H9 (cell line): ENCODE measurements at regions not wholly inside any gene's neighbourhood (a gene's known extent, or its start where the extent isn't known, plus 50 kb on each side); places are given as distances from the start of the nearest gene placed in this dataset.

Experiments used
- DNase-seq: peaks from one replicate; pipeline ENCODE4 v3.0.0-alpha.2; 2017
- H2AFZ ChIP-seq: one replicate; pipeline ENCODE4 v1.6.1; 2013; ENCODE audit warnings: mild to moderate bottlenecking, low read length, control low read depth, moderate library complexity
- H2AK5ac ChIP-seq: 2 replicates; pipeline ENCODE4 v1.6.1; 2013; ENCODE audit warnings: low read length, control low read depth, mixed read lengths; ENCODE audit not compliant: insufficient read length
- H2BK120ac ChIP-seq: one replicate; pipeline ENCODE4 v1.6.1; 2013; ENCODE audit warnings: low read depth, mild to moderate bottlenecking, low read length, control low read depth, inconsistent platforms; ENCODE audit not compliant: poor library complexity, severe bottlenecking
- H2BK12ac ChIP-seq: 2 replicates; pipeline ENCODE4 v1.6.1; 2013; ENCODE audit warnings: low read length, control low read depth, mixed read lengths, low read depth; ENCODE audit not compliant: insufficient read length
- H2BK15ac ChIP-seq: 2 replicates; pipeline ENCODE4 v1.6.1; 2013; ENCODE audit warnings: low read depth, low read length, control low read depth
- H2BK20ac ChIP-seq: one replicate; pipeline ENCODE4 v1.6.1; 2013; ENCODE audit warnings: low read depth, mild to moderate bottlenecking, low read length, control low read depth, inconsistent platforms; ENCODE audit not compliant: poor library complexity, severe bottlenecking
- H2BK5ac ChIP-seq: 2 replicates; pipeline ENCODE4 v1.6.1; 2013; ENCODE audit warnings: low read length, control low read depth, mixed read lengths; ENCODE audit not compliant: insufficient read length
- H3K14ac ChIP-seq: 2 replicates; pipeline ENCODE4 v1.6.1; 2013; ENCODE audit warnings: low read length, control low read depth; ENCODE audit not compliant: insufficient read depth
- H3K18ac ChIP-seq: 2 replicates; pipeline ENCODE4 v1.6.1; 2013; ENCODE audit warnings: low read depth, mild to moderate bottlenecking, mixed read lengths, low read length, control low read depth; ENCODE audit not compliant: insufficient read length
- H3K23ac ChIP-seq: 2 replicates; pipeline ENCODE4 v1.6.1; 2013; ENCODE audit warnings: low read length, control low read depth, mixed read lengths, low read depth; ENCODE audit not compliant: insufficient read length
- H3K23me2 ChIP-seq: 2 replicates; pipeline ENCODE4 v1.6.1; 2013; ENCODE audit warnings: low read depth, mild to moderate bottlenecking, mixed read lengths, low read length, control low read depth; ENCODE audit not compliant: insufficient read length, poor library complexity, severe bottlenecking
- H3K27ac ChIP-seq: 2 replicates; pipeline ENCODE4 v1.5.1; 2013; ENCODE audit warnings: low read length, control low read depth, mixed read lengths, low read depth; ENCODE audit not compliant: insufficient read length
- H3K27me3 ChIP-seq: 2 replicates; pipeline ENCODE4 v1.6.1; 2013; ENCODE audit warnings: low read length, control low read depth, inconsistent platforms; ENCODE audit not compliant: insufficient read depth
- H3K4ac ChIP-seq: 2 replicates; pipeline ENCODE4 v1.6.1; 2013; ENCODE audit warnings: low read depth, mild to moderate bottlenecking, control low read depth, inconsistent platforms, low read length, moderate library complexity
- H3K4me1 ChIP-seq: 2 replicates; pipeline ENCODE4 v1.6.1; 2013; ENCODE audit warnings: low read length, control low read depth, inconsistent platforms; ENCODE audit not compliant: insufficient read depth
- H3K4me2 ChIP-seq: 2 replicates; pipeline ENCODE4 v1.6.1; 2013; ENCODE audit warnings: low read length, control low read depth, mixed read lengths; ENCODE audit not compliant: insufficient read length, insufficient read depth
- H3K56ac ChIP-seq: 2 replicates; pipeline ENCODE4 v1.6.1; 2013; ENCODE audit warnings: low read depth, mild to moderate bottlenecking, mixed read lengths, low read length, control low read depth; ENCODE audit not compliant: insufficient read length
- H3K79me1 ChIP-seq: 2 replicates; pipeline ENCODE4 v1.6.1; 2013; ENCODE audit warnings: low read depth, mild to moderate bottlenecking, moderate library complexity, low read length, control low read depth, inconsistent platforms; ENCODE audit not compliant: insufficient read depth, poor library complexity, severe bottlenecking
- H3K79me2 ChIP-seq: 2 replicates; pipeline ENCODE4 v1.6.1; 2013; ENCODE audit warnings: low read length, control low read depth, inconsistent platforms; ENCODE audit not compliant: insufficient read depth
- H3K9ac ChIP-seq: 2 replicates; pipeline ENCODE4 v1.6.1; 2013; ENCODE audit warnings: low read length, control low read depth, mixed read lengths; ENCODE audit not compliant: insufficient read length; ENCODE audit errors: extremely low read depth
- H3K9me3 ChIP-seq: one replicate; pipeline ENCODE4 v1.6.1; 2013; ENCODE audit warnings: low read depth, low read length, inconsistent platforms; ENCODE audit not compliant: control insufficient read depth
- H3T11ph ChIP-seq: one replicate; pipeline ENCODE4 v1.6.1; 2013; ENCODE audit warnings: mild to moderate bottlenecking, low read length, control low read depth, inconsistent platforms
- H4K20me1 ChIP-seq: one replicate; pipeline ENCODE4 v1.6.1; 2013; ENCODE audit not compliant: control insufficient read depth, insufficient read length, insufficient read depth
- H4K5ac ChIP-seq: 2 replicates; pipeline ENCODE4 v1.6.1; 2013; ENCODE audit warnings: low read depth, mild to moderate bottlenecking, mixed read lengths, low read length, control low read depth; ENCODE audit not compliant: insufficient read length
- H4K8ac ChIP-seq: replicated peaks from 2 replicates; pipeline ENCODE4 v1.6.1; 2013; ENCODE audit warnings: low read length, control low read depth, mixed read lengths, low read depth; ENCODE audit not compliant: insufficient read length
- H4K91ac ChIP-seq: 2 replicates; pipeline ENCODE4 v1.6.1; 2013; ENCODE audit warnings: low read depth, mild to moderate bottlenecking, moderate library complexity, mixed read lengths, low read length, control low read depth; ENCODE audit not compliant: insufficient read length
- H3K27ac Mint-ChIP-seq, 3 experiments: 2 replicates in 2 of 3; 3 replicates in 1 of 3; pipeline ENCODE4 v1.8.0; 2020 to 2021; ENCODE audit warnings: mixed read lengths in 3 of 3, mild to moderate bottlenecking in 1 of 3, moderate library complexity in 1 of 3
- H3K27me3 Mint-ChIP-seq: 2 replicates; pipeline ENCODE4 v1.8.0; 2021; ENCODE audit warnings: low read depth, mild to moderate bottlenecking, moderate library complexity, mixed read lengths
- H3K36me3 Mint-ChIP-seq, 3 experiments: 2 replicates in 2 of 3; 3 replicates in 1 of 3; pipeline ENCODE4 v1.8.0; 2020 to 2021; ENCODE audit warnings: low read depth in 3 of 3, mixed read lengths in 3 of 3; ENCODE audit not compliant: insufficient read depth in 1 of 3
- H3K4me1 Mint-ChIP-seq, 2 experiments: 2 replicates each; pipeline ENCODE4 v1.8.0; 2020; ENCODE audit warnings: mixed read lengths in 2 of 2
- H3K4me3 Mint-ChIP-seq, 2 experiments: 2 replicates in 1 of 2; 3 replicates in 1 of 2; pipeline ENCODE4 v1.8.0; 2020 to 2021; ENCODE audit warnings: mild to moderate bottlenecking in 2 of 2, mixed read lengths in 2 of 2, moderate library complexity in 1 of 2
- H3K9me3 Mint-ChIP-seq, 2 experiments: 2 replicates in 1 of 2; 3 replicates in 1 of 2; pipeline ENCODE4 v1.8.0; 2020; ENCODE audit warnings: mild to moderate bottlenecking in 2 of 2, mixed read lengths in 2 of 2, moderate library complexity in 1 of 2
- WGBS: extraction: QIAGEN DNeasy Blood & Tissue Kit; methylation state at CpG from one replicate; pipeline ENCODE4 v1.1.7; 2013; ENCODE audit warnings: missing lambda C conversion rate, low lambda C conversion rate, mixed read lengths; ENCODE audit not compliant: insufficient read length; ENCODE audit errors: extremely low coverage; 5-methylcytosine and 5-hydroxymethylcytosine counted together
- TF ChIP-seq, protein P1 (sequence below): fragments of 200-600 bp; sonication (generic); conservative IDR thresholded peaks from 3 replicates; pipeline ENCODE4 v1.8.0; 2021; ENCODE audit warnings: antibody characterized with exemption, mild to moderate bottlenecking

DNA sequence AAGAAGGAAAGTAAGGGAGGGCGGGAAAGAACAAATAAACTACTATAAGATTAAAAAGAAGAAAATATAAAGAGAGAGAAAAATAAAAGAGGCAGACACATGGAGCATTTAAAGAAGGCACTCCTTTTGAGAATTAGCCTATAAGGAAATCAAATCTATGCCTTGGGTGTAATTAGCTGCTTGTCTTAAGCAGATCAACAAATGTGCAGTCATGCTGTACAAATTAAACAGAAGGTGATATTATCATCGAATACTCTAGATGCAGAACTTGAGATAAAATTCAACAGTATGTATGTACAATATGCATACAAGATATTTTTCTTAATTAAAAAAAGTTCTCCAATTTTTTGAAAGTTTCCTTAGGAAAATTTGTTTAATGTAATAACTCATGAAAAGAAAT is 623.0 kb upstream of the CHORDC1 start:
- no peak overlapping the region for H3K4me3 Mint-ChIP-seq
- Histone ChIP-seq H3K14ac (no peak overlapping the region), H3K18ac (no peak overlapping the region), H2BK12ac (no peak overlapping the region), H2AFZ (no peak overlapping the region), H3K79me2 (no peaks in the 10 kb centered on the region), H3K9me3 (no peaks in the 10 kb centered on the region), H4K91ac (no peak overlapping the region), H3K4me2 (no peak overlapping the region), H4K5ac (no peak overlapping the region), H4K8ac (no peak overlapping the region), H3K56ac (no peak overlapping the region), H2BK20ac (no peak overlapping the region), H3K23me2 (no peaks in the 10 kb centered on the region), H3K23ac (no peak overlapping the region), H2BK15ac (no peak overlapping the region), H3T11ph (no peak overlapping the region), H3K79me1 (no peaks in the 10 kb centered on the region), H3K4me1 (no peaks in the 10 kb centered on the region), H4K20me1 (no peaks in the 10 kb centered on the region), H2BK5ac (no peak overlapping the region), H3K4ac (no peak overlapping the region), H3K9ac (no peak overlapping the region), H3K27ac (no peak overlapping the region), H2BK120ac (no peak overlapping the region), H2AK5ac (no peak overlapping the region), H3K27me3 (no peaks in the 10 kb centered on the region)
- H3K4me1 Mint-ChIP-seq: no peaks in the 10 kb centered on the region
- TF ChIP-seq, protein P1, sequence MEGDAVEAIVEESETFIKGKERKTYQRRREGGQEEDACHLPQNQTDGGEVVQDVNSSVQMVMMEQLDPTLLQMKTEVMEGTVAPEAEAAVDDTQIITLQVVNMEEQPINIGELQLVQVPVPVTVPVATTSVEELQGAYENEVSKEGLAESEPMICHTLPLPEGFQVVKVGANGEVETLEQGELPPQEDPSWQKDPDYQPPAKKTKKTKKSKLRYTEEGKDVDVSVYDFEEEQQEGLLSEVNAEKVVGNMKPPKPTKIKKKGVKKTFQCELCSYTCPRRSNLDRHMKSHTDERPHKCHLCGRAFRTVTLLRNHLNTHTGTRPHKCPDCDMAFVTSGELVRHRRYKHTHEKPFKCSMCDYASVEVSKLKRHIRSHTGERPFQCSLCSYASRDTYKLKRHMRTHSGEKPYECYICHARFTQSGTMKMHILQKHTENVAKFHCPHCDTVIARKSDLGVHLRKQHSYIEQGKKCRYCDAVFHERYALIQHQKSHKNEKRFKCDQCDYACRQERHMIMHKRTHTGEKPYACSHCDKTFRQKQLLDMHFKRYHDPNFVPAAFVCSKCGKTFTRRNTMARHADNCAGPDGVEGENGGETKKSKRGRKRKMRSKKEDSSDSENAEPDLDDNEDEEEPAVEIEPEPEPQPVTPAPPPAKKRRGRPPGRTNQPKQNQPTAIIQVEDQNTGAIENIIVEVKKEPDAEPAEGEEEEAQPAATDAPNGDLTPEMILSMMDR: no peak
- no peaks in the 10 kb centered on the region for H3K27me3 Mint-ChIP-seq
- no peaks in the 10 kb centered on the region for H3K9me3 Mint-ChIP-seq
- no CpG with 5 or more reads among the region's 2 CpGs for WGBS
- no peak overlapping the region for H3K27ac Mint-ChIP-seq
- no peak for DNase-seq
- H3K36me3 Mint-ChIP-seq: no peaks in the 10 kb centered on the region
